PC-3 (cell line): ENCODE measurements at regions not wholly inside any gene's neighbourhood (a gene's known extent, or its start where the extent isn't known, plus 50 kb on each side); places are given as distances from the start of the nearest gene placed in this dataset.

Experiments used
- ATAC-seq: fragments of 200-7000 bp; cut with Tn5 transposase; 2 replicates; pipeline ENCODE4 v1.9.1; 2020; ENCODE audit warnings: mild to moderate bottlenecking, moderate library complexity
- BruUV-seq: library from RNA; stranded (reverse); fragments of 400-500 nt; replicated peaks from 2 replicates; lab custom pipeline; 2021; lab: Mats Ljungman, UMichigan
- CTCF ChIA-PET: fragments of 300-600 bp; sonication (Branson Sonifier 250); formaldehyde crosslinking; loops from one replicate; lab custom pipeline; 2022; ENCODE audit warnings: antibody characterized with exemption; lab: Charles Lee
- POLR2A ChIA-PET: fragments of 300-600 bp; sonication (Branson Sonifier 250); formaldehyde crosslinking; loops from one replicate; lab custom pipeline; 2022; ENCODE audit warnings: antibody characterized with exemption; ENCODE audit not compliant: unreplicated experiment; lab: Charles Lee
- DNase-seq: peaks from one replicate; pipeline ENCODE4 v3.0.0-alpha.2; 2015
- H2AFZ ChIP-seq: fragments of 300-600 bp; sonication (generic); 2 replicates; pipeline ENCODE4 v1.6.0; 2016; ENCODE audit warnings: antibody characterized with exemption, low read length
- H3F3A ChIP-seq: fragments of 300-600 bp; sonication (generic); one replicate; pipeline ENCODE4 v1.6.0; 2017; ENCODE audit warnings: antibody characterized with exemption, low read length, control low read depth, mild to moderate bottlenecking; ENCODE audit not compliant: unreplicated experiment
- H3K27ac ChIP-seq: fragments of 300-600 bp; sonication (generic); 2 replicates; pipeline ENCODE4 v1.5.1; 2016; ENCODE audit warnings: mild to moderate bottlenecking, low read length
- H3K27me3 ChIP-seq: fragments of 300-600 bp; sonication (generic); 2 replicates; pipeline ENCODE4 v1.6.1; 2016; ENCODE audit warnings: low read length, mixed read lengths
- H3K36me3 ChIP-seq: fragments of 300-600 bp; sonication (generic); 2 replicates; pipeline ENCODE4 v1.6.1; 2016; ENCODE audit warnings: low read depth, mixed run types, low read length, mixed read lengths
- H3K4me1 ChIP-seq: fragments of 300-600 bp; sonication (generic); 2 replicates; pipeline ENCODE4 v1.5.1; 2016; ENCODE audit warnings: low read length; ENCODE audit not compliant: insufficient read depth
- H3K4me2 ChIP-seq: fragments of 300-600 bp; sonication (generic); 2 replicates; pipeline ENCODE4 v1.6.0; 2016; ENCODE audit warnings: low read length
- H3K4me3 ChIP-seq: fragments of 300-600 bp; sonication (generic); 2 replicates; pipeline ENCODE4 v1.5.1; 2016; ENCODE audit warnings: mild to moderate bottlenecking, low read length, mixed read lengths
- H3K79me2 ChIP-seq: fragments of 300-600 bp; sonication (generic); 2 replicates; pipeline ENCODE4 v1.6.1; 2017; ENCODE audit warnings: low read length, mixed read lengths
- H3K9ac ChIP-seq: fragments of 300-600 bp; sonication (generic); 2 replicates; pipeline ENCODE4 v1.6.0; 2016; ENCODE audit warnings: mild to moderate bottlenecking, low read length
- H3K9me2 ChIP-seq: fragments of 300-600 bp; sonication (generic); replicated peaks from 2 replicates; pipeline ENCODE4 v1.6.1; 2016; ENCODE audit warnings: mixed run types, low read length, mixed read lengths
- H3K9me3 ChIP-seq: fragments of 300-600 bp; sonication (generic); 2 replicates; pipeline ENCODE4 v1.6.1; 2016; ENCODE audit warnings: low read length, mixed read lengths
- H4K20me1 ChIP-seq: fragments of 300-600 bp; sonication (generic); 2 replicates; pipeline ENCODE4 v1.6.1; 2016; ENCODE audit warnings: low read length, mixed read lengths
- EZH2 ChIP-seq: fragments of 300-600 bp; sonication (generic); IDR thresholded peaks from one replicate; pipeline ENCODE4 v1.6.1; 2017; ENCODE audit warnings: antibody characterized with exemption, mild to moderate bottlenecking, low read length; ENCODE audit not compliant: unreplicated experiment
- EZH2phosphoT487 ChIP-seq: fragments of 300-600 bp; sonication (generic); IDR thresholded peaks from 2 replicates; pipeline ENCODE4 v1.6.1; 2018; ENCODE audit warnings: mild to moderate bottlenecking, antibody characterized with exemption, low read length, borderline replicate concordance
- intact Hi-C: fragments of 100-400 bp; cut with micrococcal nuclease; formaldehyde crosslinking; loops from 2 replicates; pipeline ENCODE4 v1.9.0; 2023
- TF ChIP-seq, protein P1 (sequence below): fragments of 300-600 bp; sonication (generic); conservative IDR thresholded peaks from 2 replicates; pipeline ENCODE4 v1.5.1; 2017; ENCODE audit warnings: antibody characterized with exemption, low read depth, mild to moderate bottlenecking, low read length

DNA sequence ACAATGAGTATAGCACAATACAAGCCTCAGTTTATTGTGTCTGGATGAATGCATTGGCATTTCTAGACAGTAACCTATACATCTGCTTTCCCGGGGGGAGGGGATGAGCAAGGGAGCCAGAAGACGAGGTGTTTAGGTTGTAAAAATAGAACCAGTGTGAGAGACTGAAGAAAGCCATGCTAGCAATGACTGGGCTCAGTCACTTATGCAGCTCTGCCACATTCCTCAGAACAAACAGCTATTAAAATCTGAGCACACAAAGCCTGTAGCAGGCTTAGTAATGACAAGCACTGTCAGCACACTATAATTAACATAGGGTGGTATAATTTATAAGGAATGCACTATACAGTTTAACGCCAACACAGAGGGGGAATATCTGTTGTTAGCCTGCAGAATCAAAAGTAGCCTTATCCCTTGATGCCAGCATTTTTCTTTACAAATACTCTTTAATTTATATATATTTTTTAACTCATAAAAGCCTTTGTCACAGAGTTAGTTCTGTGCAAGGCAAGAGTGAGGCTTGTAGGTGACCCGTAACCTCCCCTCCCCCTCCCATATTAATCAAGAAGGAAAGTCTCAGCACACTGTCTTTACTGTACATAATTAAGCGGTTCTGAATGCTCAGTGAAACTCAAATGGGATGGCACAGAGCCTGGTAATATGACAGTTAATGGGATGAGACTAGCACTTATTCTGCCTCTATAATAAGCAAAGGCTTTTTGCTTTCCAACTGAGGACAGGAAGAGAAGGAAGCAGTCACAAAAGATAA, 295.4 kb downstream of the CSNK1G3 start:
- H3K4me3 ChIP-seq: no peak overlapping the region
- H3K79me2 ChIP-seq: no peaks in the 10 kb centered on the region
- H3K9me2 ChIP-seq: no peaks in the 10 kb centered on the region
- no peaks in the 10 kb centered on the region for H3K9me3 ChIP-seq
- ChIA-PET POLR2A (interaction anchor here (0.6 kb wide), 1 partner anchor 109 kb away, joined by 3 read pairs; no protein-coding TSS in a partner anchor), CTCF (no interaction called here)
- H3K36me3 ChIP-seq: no peaks in the 10 kb centered on the region
- no peaks in the 10 kb centered on the region for H3K27me3 ChIP-seq
- no peak for TF ChIP-seq EZH2
- no peak for TF ChIP-seq EZH2phosphoT487
- TF ChIP-seq, protein P1, sequence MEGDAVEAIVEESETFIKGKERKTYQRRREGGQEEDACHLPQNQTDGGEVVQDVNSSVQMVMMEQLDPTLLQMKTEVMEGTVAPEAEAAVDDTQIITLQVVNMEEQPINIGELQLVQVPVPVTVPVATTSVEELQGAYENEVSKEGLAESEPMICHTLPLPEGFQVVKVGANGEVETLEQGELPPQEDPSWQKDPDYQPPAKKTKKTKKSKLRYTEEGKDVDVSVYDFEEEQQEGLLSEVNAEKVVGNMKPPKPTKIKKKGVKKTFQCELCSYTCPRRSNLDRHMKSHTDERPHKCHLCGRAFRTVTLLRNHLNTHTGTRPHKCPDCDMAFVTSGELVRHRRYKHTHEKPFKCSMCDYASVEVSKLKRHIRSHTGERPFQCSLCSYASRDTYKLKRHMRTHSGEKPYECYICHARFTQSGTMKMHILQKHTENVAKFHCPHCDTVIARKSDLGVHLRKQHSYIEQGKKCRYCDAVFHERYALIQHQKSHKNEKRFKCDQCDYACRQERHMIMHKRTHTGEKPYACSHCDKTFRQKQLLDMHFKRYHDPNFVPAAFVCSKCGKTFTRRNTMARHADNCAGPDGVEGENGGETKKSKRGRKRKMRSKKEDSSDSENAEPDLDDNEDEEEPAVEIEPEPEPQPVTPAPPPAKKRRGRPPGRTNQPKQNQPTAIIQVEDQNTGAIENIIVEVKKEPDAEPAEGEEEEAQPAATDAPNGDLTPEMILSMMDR: no peak
- no peak overlapping the region for H3K9ac ChIP-seq
- no peaks in the 10 kb centered on the region for H4K20me1 ChIP-seq
- intact Hi-C loops: no loop called here
- H2AFZ ChIP-seq: no peak overlapping the region
- BruUV-seq: no TSS peak
- peak; percentile 91 for ATAC-seq
- peaks cover 4% of the 10 kb centered on the region; the same call in 1 of the 2 replicates for H3K4me1 ChIP-seq
- no peak overlapping the region for H3K27ac ChIP-seq
- no peaks in the 10 kb centered on the region for H3F3A ChIP-seq
- DNase-seq: peak; percentile 45
- H3K4me2 ChIP-seq: no peak overlapping the region

DNA sequence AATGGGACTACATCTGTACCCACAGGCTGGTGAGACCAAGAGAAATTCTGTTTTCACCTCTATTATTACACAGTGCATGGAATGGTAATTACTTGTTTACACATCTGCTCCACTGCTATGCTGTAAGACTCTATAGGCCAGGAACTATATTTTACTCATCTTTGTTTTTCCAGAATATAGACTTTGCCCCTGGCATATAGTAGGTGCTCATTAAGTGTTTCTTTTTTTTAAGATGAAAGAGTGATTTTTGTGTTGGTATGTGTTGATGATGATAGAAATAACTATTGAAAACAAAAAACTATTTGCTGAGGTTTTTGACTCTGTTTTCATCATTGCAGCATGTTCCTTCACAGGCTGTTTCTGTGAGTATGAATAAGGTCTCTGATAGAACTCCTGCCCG, 294.7 kb downstream of the CSNK1G3 start:
- H3F3A ChIP-seq: no peaks in the 10 kb centered on the region
- H3K79me2 ChIP-seq: no peaks in the 10 kb centered on the region
- H2AFZ ChIP-seq: no peak overlapping the region
- ATAC-seq: no peak
- H3K4me2 ChIP-seq: no peak overlapping the region
- no peaks in the 10 kb centered on the region for H3K27me3 ChIP-seq
- peaks cover 4% of the 10 kb centered on the region; the same call in 1 of the 2 replicates for H3K4me1 ChIP-seq
- ChIA-PET CTCF (no interaction called here), POLR2A (no interaction called here)
- no peaks in the 10 kb centered on the region for H3K9me2 ChIP-seq
- no peak for DNase-seq
- no peak overlapping the region for H3K9ac ChIP-seq
- H3K27ac ChIP-seq: no peak overlapping the region
- H3K4me3 ChIP-seq: no peak overlapping the region
- TF ChIP-seq, protein P1: no peak
- TF ChIP-seq EZH2phosphoT487: no peak
- TF ChIP-seq EZH2: no peak
- no peaks in the 10 kb centered on the region for H3K36me3 ChIP-seq
- H4K20me1 ChIP-seq: no peaks in the 10 kb centered on the region
- intact Hi-C loops: no loop called here
- H3K9me3 ChIP-seq: no peaks in the 10 kb centered on the region
- no TSS peak for BruUV-seq

DNA sequence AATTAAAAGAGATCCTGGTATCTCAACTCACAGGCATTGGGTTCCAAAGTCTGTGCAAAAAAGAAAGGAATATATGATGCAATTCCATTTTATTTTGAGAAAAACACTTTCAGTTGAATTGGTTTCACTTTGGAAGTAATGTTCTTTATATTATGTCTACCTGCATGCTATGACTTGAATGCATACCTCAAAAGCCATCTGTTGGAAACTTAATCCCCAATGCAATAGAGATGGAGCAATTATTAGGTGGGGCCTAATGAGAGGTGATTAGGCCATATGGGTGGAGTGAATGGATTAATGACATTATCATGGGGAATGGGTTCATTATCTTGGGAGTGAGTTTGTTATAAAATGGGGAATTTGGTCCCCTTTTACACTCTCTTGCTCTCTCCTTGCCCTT, 293.3 kb downstream of the CSNK1G3 start:
- H3K27ac ChIP-seq: no peak overlapping the region
- ATAC-seq (no peak), DNase-seq (no peak)
- no peaks in the 10 kb centered on the region for H3K9me3 ChIP-seq
- no peaks in the 10 kb centered on the region for H3K9me2 ChIP-seq
- TF ChIP-seq, protein P1: no peak
- no peak for TF ChIP-seq EZH2
- no peak for TF ChIP-seq EZH2phosphoT487
- no peaks in the 10 kb centered on the region for H3K36me3 ChIP-seq
- H4K20me1 ChIP-seq: no peaks in the 10 kb centered on the region
- H3K9ac ChIP-seq: no peak overlapping the region
- no peaks in the 10 kb centered on the region for H3K27me3 ChIP-seq
- H3K4me3 ChIP-seq: no peak overlapping the region
- BruUV-seq: no TSS peak
- no peaks in the 10 kb centered on the region for H3F3A ChIP-seq
- H3K4me2 ChIP-seq: no peak overlapping the region
- ChIA-PET CTCF (no interaction called here), POLR2A (no interaction called here)
- peaks cover 4% of the 10 kb centered on the region; the same call in 1 of the 2 replicates for H3K4me1 ChIP-seq
- no peaks in the 10 kb centered on the region for H3K79me2 ChIP-seq
- no peak overlapping the region for H2AFZ ChIP-seq
- intact Hi-C loops: no loop called here
